ENCODE measurements at regions not wholly inside any gene's neighbourhood (a gene's known extent, or its start where the extent isn't known, plus 50 kb on each side); places are given as distances from the start of the nearest gene placed in this dataset.
A peak's percentile ranks its signal among the peaks of the same experiment; 100 is the strongest.

GRCh38 chr14:28375295-28375694, 391.3 kb upstream of the FOXG1 start:
- TF ChIP-seq CTCF (IDR thresholded peaks at IDR 0.05) (peak in 1 of 3 experiments; percentile 17), POLR2A (IDR thresholded peaks at IDR 0.05) (no peak)
